ENCODE measurements at regions not wholly inside any gene's neighbourhood (a gene's known extent, or its start where the extent isn't known, plus 50 kb on each side); places are given as distances from the start of the nearest gene placed in this dataset.

- DNase-seq (ENCODE audit: low read depth, low spot score), result no peak
- ChIA-PET POLR2A (no interaction called here), CTCF (no interaction called here)
- no peak for TF ChIP-seq CTCF (IDR thresholded peaks at IDR 0.05; ENCODE audit: insufficient read depth, low read length, missing control alignments)
- no peak overlapping the region for H3K4me3 ChIP-seq (ENCODE audit: low read depth, low read length)
These were observed 1045.3 kb upstream of the ARRDC3 start for GRCh38 chr5:92428415-92428814.

GRCh38 chr5:92424785-92425426 is 1041.8 kb upstream of the ARRDC3 start:
- ChIA-PET CTCF (no interaction called here), POLR2A (no interaction called here)
- H3K4me3 ChIP-seq (ENCODE audit: low read depth, low read length), result no peak overlapping the region
- no peak for TF ChIP-seq CTCF (IDR thresholded peaks at IDR 0.05; ENCODE audit: insufficient read depth, low read length, missing control alignments)
- DNase-seq (ENCODE audit: low read depth, low spot score), result no peak

GRCh38 chr5:92421942-92422341 is 1038.8 kb upstream of the ARRDC3 start:
- CTCF ChIA-PET, result no interaction called here
- POLR2A ChIA-PET, result no interaction called here
- DNase-seq (ENCODE audit: low read depth, low spot score), result no peak
- no peak for TF ChIP-seq CTCF (IDR thresholded peaks at IDR 0.05; ENCODE audit: insufficient read depth, low read length, missing control alignments)
- no peak overlapping the region for H3K4me3 ChIP-seq (ENCODE audit: low read depth, low read length)

GRCh38 chr5:92421196-92421595 is 1038.1 kb upstream of the ARRDC3 start:
- no peak overlapping the region for H3K4me3 ChIP-seq (ENCODE audit: low read depth, low read length)
- ChIA-PET POLR2A (no interaction called here), CTCF (no interaction called here)
- no peak for DNase-seq (ENCODE audit: low read depth, low spot score)
- TF ChIP-seq CTCF (IDR thresholded peaks at IDR 0.05; ENCODE audit: insufficient read depth, low read length, missing control alignments), result no peak

- ChIA-PET CTCF (no interaction called here), POLR2A (no interaction called here)
- DNase-seq (ENCODE audit: low read depth, low spot score), result no peak
- no peak overlapping the region for H3K4me3 ChIP-seq (ENCODE audit: low read depth, low read length)
- TF ChIP-seq CTCF (IDR thresholded peaks at IDR 0.05; ENCODE audit: insufficient read depth, low read length, missing control alignments), result no peak
These were observed 1036.1 kb upstream of the ARRDC3 start for GRCh38 chr5:92419261-92419660.

GRCh38 chr5:92418341-92418740 is 1035.2 kb upstream of the ARRDC3 start:
- no peak overlapping the region for H3K4me3 ChIP-seq (ENCODE audit: low read depth, low read length)
- no peak for TF ChIP-seq CTCF (IDR thresholded peaks at IDR 0.05; ENCODE audit: insufficient read depth, low read length, missing control alignments)
- POLR2A ChIA-PET, result no interaction called here
- no peak for DNase-seq (ENCODE audit: low read depth, low spot score)
- CTCF ChIA-PET, result no interaction called here

Data from AG04449 (cell line).